GM12872 (cell line): ENCODE measurements at regions not wholly inside any gene's neighbourhood (a gene's known extent, or its start where the extent isn't known, plus 50 kb on each side); places are given as distances from the start of the nearest gene placed in this dataset.

Experiments
- CTCF ChIP-seq: IDR thresholded peaks from 3 replicates; pipeline ENCODE4 v1.5.1; 2011; ENCODE audit warnings: low read depth, mild to moderate bottlenecking, low read length, moderate library complexity; ENCODE audit not compliant: insufficient read depth

- no peak for TF ChIP-seq CTCF
Observed at GRCh38 chr3:10695595-10696285, 120.3 kb upstream of the SLC6A11 start.

- no peak for TF ChIP-seq CTCF
Observed at GRCh38 chr3:10697918-10698317, 118.1 kb upstream of the SLC6A11 start.

DNA sequence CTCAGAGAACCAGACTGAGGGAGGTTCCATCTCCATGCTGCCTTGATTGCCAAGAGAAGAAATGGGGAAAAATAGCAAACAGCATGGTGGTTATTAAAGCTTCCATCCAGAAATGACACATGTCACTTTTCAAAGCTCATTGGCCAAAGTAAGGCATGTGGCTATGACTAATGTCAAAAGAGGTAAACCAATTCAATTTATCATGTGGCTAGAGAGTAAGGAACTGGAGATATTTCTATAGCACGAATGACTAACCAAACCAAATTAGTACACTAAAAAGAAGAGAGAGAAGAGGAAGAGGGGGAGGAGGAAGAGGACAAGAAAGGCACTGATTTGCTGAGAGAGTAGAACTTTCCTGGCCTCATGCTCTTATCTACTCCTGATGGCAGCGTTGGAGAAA is 115.2 kb upstream of the SLC6A11 start:
- no peak for TF ChIP-seq CTCF

DNA sequence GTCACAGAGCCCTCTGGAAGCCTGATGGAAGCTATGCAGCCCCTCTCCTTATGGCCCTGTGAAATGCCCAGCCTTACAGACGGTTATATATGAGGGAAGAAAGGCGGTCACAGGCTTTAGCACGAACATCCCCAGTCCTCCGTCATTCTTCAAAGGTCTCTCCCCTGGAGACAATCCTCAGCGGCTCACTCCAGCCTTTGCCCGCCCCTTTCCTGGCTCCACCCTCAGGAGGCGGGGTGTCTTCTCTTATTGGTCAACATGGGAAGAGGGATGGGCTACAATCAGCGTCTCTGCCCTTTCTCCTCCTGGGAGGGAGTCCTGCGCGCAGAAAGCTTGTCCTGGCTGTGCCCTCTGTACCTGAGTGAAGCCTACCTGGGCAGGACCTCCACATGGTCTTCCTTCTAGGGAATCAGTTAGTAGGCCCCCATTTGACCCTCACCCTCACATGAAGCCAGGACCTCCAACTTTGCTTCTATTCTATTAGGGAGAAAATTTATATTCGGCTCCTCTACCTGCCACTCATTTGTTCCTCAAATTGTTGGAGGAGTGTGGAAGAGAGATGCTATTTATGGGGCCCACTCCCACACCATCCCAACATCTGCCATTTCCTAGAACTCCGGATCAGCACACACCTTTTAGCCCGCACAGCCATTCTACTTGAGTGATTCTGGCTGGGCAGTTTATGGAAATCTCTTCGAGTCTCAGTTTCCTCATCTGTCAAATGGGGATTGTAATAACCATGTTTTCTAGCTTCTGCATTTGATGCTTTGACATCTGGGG is 112.9 kb upstream of the SLC6A11 start:
- TF ChIP-seq CTCF = no peak

GRCh38 chr3:10703875-10704274 is 112.2 kb upstream of the SLC6A11 start:
- peak; percentile 42; the same call in 2 of the 3 replicates for TF ChIP-seq CTCF

- no peak for TF ChIP-seq CTCF
Observed at GRCh38 chr3:10706156-10706739, 109.8 kb upstream of the SLC6A11 start.

DNA sequence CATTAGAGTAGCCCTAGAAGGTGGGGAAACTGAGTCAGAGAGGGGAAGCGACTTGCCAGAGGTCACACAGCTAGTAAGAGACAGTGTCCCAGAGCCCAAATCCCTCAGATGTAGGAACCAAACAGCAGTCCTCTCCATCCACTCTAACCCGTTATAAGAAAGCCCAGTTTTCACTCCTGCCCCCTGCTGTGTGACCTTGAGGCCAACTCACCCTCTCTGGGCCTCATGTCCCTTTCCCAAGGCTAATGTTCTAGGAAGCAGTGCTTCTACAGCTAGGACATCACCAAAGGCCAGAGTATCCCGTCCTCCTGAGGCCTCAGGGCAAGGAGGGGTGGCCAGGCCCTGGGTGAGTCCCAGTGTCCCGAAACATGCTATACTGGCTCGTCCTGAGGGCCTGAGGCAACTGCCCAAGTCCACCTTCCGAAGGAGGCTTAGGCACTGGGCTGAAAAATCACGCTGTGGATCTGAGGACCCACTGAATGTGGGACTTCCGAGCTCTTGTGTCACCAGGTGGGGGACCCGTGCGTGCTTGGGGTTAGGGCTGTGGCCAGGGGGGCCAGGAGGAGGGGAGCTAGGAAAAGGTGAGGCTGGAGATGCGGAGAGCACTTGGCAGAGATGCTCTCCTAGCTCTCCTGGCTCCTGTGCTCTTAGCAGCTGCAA is 109.2 kb upstream of the SLC6A11 start:
- no peak for TF ChIP-seq CTCF
